DMS 273 treated with DMSO at 0.1 percent for 48 hours (cell line): ENCODE measurements at regions not wholly inside any gene's neighbourhood (a gene's known extent, or its start where the extent isn't known, plus 50 kb on each side); places are given as distances from the start of the nearest gene placed in this dataset.

Experiments
- DNase-seq: peaks from one replicate; lab custom pipeline; 2025; lab: John Stamatoyannopoulos, UW

DNA sequence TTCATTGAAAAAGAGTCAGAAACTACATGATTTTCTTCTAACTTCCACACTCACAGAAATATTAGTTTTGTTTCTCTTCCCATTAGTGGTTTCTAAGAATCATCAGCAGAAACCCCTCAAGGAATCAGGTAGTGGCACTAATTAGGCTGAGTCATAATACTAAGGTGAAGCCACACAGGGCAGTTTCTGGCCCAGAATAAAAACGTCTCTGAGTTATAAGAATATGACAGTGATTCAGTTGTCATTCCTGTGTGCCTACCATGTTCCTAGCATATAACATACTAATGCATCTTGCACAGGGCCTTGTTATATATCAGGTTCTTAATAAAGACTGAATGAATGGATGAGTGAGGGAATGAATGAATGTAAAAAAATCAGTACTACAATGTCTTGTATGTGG is 206.0 kb upstream of the PLEKHG7 start:
- no peak for DNase-seq

DNA sequence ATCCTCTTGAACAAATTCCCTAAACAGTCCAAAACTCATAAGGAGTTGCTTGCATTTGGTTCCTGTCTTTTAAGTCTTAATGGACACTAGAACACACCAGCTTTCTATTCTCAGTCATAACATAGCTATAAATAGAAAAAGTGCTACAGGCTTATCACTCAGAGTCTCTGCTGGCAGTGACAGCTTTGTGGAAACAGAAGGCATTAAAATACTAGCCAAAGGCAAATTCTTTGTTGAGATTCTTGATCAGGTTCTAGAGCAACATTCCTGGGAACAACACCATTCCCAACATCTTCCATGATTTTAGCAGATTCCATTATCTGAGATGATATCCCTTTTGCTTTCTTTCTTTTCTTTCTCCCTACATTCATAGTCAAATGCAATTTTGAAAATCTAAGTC is 207.7 kb upstream of the PLEKHG7 start:
- DNase-seq, result no peak

DNA sequence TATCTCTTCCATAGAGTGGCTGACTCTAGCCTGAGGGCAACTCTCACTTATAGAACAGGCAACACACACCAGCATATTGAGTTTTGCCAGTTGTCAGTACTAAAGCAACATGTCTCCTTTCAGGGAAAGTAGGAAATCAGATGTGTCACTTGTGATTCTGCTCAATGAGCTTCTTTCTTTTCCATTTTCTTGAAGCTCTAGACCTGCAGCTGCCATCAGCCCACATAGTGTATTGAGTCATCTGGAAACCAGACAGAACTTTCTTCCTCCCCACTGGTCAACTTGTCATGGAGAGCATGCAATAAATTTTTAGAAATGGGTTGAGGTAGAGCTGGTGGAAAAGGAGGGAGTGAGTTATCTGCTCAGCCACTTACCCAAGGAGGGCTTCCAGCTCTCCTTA is 209.0 kb upstream of the PLEKHG7 start:
- no peak for DNase-seq

DNA sequence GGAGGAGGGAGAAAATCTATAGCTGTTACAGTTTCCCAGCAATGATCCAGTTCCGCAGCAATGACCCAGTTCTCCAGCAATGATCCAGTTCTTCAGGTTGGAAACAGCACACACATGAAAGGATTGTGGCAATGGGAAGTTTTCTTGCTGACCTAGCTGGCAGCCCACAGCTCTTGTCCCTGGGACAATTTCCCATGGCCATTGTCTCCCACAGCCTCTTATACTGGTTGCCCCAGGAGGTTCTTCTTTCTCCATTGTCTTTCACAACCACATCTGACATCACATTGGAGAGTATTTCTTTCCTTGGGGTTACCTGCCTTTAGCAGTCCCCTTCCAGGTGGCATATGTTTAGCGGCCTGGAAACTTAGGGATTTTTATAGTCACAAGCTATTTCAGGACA is 209.8 kb upstream of the PLEKHG7 start:
- DNase-seq, result no peak

DNA sequence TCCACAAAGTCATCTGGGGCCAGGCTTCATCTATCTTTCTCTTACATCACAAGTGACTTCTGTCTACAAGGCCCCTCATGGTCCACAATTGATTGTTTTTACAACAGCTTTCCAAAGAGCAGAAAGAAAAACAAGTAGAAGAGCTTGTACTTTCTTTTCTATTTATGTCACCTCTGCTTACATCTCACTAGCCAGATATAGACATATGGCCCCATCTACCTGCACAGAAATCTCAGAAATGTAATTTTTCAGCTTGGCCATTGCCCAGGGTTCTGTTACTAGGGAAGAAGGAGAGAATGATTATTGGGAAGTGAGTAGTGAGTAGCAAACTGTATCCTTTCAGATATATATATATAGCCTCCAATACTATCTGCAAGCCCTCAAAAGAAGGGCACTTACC is 210.5 kb upstream of the PLEKHG7 start:
- DNase-seq, result no peak

DNA sequence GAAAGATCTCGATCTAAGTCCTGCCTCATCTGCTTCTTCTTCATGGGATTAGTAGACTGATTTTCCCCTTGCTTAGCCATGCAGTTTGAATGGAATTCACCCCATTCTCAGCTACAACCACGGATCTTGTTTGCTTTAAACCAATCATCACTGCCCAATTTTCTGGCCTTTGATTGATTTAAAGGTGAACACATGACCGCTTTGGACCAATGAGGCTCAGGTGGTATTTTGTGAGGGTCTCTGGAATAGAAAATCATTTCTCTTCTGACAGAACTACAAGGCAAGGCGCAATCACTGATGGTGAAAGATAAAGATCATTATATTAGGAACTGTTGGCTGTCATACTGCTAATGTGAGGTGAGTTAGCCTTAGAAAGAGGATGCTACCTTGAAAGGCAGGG is 213.0 kb upstream of the PLEKHG7 start:
- no peak for DNase-seq

DNA sequence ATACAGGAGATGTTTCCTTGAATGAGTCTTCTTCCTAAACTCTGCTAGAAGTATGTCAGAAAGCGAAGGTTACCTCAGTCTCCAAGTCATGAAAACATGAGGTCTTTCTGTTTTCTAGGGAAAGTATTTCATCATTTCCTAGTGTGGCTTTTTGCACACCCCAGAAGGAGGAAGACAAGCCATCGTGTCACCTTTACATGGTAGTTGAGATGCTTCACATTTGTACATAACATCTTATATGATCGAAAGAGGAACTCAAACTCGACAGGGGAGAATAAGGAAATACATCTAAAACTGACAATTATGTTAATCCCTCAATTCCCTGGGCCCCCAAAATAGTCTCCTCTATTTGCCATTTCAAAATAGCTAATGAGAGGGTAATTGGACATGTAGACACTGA is 214.1 kb upstream of the PLEKHG7 start:
- DNase-seq, result no peak

DNA sequence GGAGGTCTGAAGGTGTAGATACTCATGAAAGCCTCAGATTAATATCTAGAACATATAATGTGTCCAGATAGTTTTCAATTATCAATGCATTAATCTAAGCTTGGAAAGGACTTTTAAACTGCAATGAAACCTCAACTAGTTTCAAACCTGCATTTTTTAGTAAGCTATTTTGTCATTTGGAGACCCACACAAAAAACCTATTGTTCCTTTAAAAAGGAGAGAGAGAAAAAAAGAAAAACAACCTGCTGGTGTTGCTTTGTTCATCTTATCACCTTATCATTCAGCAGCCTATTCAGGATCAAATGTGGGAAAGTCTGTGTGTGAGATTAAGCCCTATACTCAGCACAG is 215.7 kb upstream of the PLEKHG7 start:
- DNase-seq, result no peak

DNA sequence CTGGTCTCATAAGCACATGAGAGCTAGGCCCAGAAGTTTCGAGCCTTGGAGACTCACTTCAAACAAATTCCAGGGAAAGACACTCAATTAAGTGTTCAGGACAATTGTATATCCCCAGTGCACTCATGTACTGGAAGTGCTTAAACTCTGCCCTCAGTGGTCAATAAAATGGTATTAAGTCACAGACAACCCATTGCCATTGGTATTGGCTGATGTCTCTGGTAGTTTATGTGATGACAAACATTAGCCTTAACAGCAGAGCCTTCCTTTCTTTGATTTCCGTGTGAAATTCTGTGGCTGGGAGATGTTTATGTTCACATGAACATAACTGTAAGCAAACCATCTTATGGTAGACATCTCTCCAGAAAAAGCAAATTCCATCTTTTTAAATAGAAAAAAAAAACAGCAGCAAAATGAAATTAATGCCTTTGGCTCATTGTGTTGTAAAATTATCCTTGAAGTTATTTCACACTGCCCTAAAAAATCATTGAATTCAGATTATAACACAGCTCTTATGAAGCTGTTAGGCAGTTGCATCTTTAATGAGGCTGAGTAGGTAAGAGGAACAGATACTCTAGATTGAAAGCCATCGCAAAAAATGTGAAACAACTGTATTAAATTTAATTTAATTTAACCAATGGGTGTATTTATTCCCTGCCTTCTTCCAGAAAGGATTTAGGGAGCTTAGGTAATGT is 216.2 kb upstream of the PLEKHG7 start:
- no peak for DNase-seq

DNA sequence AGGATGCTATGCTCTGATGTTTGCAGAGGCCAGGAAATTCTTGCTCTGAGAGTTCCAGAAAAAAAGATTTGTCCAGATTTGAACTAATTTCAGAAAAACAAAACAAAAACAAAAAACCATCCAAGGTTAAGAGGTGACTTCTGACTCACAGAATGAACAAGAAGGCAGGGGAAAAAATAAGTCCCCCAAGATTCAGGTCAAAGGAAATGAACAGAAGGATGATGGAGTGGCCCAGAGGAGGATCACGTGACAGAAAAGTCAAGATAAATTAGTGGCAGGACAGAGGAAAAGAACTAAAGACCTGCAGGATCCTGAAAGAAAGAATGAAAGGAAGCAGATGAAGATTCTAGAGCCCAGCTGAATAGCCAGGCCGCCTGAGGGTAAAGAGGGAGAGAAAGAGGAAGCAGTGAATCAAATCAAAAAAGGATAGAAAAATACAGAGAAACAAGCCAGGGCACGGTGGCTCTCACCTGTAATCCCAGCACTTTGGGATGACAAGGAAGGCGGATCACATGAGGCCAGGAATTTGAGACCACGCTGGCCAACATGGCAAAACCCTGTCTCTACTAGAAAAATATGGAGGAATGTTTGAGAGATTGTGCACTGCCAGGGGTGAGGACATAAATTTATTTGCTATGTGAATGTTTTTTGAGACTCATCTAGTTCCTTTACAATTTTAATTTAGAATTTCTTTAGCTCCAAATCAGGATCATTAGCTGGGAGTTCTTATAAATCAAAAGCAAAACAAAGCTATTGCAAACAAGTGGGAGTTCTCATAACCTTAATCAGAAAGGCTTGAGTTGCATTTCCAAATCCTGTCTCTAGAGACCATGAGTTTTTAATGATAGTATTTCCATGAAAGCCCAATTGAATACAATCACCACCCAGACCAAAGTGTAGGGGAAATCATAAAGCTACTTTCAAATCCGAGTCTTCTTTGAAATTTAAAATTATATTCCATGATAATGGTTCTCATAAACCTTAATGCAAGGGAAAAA is 217.1 kb upstream of the PLEKHG7 start:
- no peak for DNase-seq

DNA sequence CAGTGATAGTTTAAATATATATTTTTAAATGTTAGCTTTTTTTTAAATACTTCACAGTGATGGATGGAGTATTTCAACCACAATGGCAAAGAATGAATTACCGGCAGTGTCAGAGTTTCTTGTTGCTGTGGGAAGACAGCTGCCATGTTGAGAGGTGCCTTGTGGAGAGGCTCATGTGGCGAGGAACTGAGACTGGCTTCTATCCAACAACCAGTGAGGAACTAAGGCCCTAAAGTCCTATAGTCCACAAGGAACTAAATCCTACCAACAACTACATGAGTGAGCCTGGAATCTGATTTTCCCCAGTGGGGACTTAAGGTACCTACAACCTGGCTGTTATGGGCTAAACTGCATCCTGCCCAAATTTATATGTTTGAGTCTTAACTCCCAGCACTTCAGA is 220.2 kb upstream of the PLEKHG7 start:
- DNase-seq, result no peak

DNA sequence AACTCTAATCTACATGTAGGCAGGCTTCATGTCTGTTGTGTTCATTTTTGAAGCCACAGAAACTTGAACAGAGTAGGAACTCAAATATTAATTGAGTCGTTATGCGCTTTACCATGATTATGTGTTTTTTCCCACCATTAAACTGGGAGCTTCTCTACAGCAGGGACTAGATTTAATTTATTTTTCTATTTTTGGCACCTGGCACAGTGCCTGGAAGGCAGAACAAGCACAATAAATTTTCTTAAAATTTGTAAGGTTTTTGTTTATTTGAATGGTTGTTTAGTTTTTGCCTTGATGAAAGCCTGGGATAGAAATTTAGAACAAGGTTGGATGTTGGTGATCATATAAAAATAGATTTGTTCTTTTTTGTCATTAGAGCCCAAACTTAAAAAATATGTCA is 221.7 kb upstream of the PLEKHG7 start:
- no peak for DNase-seq

DNA sequence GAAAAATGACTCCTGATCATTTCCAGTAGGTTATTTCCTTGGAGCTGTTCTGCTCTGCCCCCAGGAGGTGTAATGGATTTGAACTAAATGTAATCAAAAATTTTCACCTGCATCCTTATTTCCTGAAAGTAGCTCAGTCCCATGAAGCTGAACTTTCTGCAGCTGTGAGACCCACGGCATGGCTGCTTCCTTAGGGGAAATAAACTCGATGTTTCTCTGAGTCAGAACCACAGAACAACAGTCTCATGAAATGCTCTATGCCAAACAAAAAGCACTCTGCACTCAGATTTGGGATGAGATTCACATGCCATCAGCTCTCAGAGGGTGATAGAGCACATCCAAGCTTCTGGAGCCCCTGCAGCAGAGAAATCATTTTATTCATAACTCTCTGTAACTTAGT is 224.1 kb upstream of the PLEKHG7 start:
- no peak for DNase-seq

DNA sequence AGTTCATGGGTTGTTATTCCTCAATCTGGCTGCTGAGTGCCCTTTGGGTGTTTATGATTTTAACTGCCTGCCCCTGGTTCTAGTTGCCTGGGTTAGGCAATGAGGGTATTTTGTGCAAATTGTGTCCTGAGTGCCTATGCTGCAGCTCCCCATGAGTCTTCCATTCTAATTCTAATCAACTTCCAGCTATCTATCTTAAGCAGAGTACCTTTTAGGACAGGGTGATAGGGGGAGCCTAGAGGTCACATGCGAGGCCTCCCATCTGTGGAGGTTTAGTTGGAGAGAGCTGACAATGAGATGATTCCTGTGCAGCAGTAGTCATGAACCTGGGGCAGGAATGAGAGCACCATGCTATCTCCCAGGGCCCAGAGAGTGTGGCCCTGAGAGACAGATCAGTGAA is 225.9 kb upstream of the PLEKHG7 start:
- DNase-seq, result no peak

DNA sequence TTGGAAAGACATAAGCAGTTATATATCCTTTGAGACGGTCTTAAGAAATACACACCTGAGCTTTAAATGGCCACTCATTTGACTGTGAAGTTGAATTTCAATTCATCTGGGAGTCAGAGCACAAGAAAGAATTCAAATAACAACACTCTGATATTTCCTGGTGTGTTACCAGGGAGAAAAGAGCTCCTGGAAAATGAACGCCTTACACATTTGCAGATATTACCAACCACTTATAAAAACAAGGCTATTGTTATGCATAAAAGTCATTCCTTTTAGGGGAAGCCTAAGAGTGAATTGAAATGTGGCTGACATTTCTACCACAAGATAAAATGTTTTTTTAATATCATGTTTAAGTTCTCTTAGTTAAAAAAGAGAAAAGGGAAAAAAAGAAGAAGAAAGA is 229.2 kb upstream of the PLEKHG7 start:
- no peak for DNase-seq

DNA sequence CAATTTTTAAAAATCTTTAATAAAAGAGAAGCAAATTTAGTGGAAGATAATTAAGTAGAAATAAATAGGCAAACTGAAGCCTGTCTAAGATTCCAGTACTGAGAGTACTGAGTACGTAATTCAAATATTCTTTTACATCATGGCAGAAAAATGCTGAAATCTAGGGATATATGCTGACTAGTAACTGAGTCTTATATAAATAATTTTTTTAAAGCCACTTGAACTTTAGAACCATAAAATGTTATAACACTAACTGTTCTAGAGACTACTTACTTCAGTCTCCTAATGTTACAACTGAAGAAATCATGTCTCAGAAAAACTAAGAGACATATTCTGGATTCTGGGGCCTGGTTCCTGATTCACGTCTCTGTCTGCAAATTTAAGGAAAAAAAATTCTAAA is 230.6 kb upstream of the PLEKHG7 start:
- no peak for DNase-seq

DNA sequence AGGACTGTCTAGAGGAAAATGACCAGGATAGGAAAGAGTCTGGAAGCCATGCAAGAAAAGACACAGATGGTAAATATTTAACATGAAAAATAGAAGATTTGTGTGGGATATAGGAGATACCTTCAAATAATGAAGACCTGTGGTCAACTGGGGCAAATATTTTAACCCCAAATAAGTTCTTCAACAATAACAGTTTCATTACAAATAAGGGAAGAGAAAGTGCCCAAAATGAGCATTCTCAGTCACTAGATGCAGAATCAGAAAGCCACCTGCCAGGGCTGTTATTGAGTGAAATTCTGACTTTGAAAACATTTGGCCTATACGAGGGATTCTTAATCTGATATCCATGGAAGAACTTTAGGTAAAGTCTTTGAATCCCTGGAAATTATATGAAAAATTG is 231.2 kb upstream of the PLEKHG7 start:
- DNase-seq, result no peak

DNA sequence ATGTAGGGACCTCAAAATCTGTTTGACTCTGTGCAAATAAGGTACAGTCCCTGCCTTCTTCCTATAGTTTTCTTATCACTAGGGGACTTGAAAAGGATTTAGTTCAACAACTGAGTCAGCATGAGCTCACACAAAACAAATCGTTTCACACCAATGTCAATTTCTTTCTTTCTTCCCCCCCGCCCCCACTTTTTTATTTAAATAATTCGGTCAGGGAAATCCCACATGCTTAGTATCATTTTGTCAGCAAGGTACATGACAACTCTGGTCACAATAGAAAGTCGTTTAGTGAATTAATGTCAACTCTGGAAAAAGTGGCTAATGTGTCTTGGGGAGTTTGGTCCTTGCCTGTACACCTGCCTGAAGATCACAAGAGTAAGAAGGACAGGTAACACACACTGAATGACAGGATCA is 232.2 kb upstream of the PLEKHG7 start:
- no peak for DNase-seq

DNA sequence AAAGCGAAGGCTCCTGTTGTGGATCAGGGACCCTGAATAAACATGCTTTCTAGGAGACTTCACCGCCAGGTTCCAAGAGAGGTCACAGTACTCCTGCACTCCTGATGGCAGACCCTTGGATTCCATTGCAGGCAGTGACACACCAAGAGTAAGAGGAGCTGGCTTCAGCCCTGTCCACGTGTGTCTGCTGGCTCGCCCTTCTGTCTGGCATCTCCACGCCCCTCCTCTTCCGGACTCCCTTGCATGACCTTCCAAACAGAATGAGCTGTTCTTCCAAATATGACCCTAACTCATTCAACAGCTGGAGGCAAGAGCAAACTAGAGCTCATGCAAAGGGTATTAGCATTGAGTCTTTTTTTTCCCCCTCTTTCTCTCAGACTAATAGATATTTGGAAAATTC is 233.0 kb upstream of the PLEKHG7 start:
- no peak for DNase-seq

DNA sequence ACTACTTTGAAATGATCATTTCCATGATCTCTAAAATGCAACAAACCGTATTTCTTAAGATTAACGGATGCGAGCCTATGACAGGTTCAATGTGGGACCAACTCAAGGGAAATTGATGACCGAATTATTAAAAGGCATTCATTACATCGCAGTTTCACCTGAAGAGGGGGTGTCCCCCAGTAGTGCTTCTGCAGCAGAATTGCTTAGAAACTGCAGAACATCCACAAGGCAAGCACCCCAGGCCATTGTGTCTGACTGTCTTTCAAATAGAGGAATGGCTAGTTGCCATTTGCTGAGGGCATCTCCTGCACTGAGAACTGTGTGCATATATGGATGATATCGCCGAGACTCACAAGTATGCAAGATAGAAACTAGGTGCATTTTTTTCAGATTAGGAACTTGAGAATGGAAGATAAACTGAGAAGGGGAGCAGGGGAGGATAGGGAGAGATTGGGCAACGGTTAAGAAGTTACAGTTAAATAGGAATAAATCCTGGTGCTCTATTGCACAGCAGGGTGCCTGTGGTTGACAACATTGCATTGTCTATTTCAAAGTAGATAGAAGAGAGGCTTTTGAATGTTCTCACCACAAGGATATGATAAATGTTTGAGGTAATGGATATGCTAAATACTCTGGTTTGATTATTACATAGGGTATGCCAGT is 234.3 kb upstream of the PLEKHG7 start:
- DNase-seq, result no peak

DNA sequence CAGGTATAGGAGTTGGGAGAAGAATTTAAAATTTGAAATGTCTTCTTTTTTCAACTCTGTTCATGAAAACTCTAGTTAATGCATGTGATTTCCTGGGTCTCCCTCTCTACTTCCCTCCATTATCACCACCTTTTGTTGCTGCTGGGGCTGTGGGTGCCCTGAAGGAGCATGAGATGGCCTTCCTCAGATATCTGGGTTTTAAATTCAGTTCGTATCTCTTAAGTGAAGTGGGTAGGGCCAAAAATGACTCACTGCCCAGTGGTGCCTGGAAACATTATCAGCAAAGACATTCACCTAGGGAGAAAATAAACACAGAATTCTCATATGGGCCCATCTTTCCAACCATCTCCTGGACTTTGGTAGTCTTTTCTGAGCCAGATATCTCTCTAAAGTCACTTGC is 234.9 kb upstream of the PLEKHG7 start:
- DNase-seq, result no peak

DNA sequence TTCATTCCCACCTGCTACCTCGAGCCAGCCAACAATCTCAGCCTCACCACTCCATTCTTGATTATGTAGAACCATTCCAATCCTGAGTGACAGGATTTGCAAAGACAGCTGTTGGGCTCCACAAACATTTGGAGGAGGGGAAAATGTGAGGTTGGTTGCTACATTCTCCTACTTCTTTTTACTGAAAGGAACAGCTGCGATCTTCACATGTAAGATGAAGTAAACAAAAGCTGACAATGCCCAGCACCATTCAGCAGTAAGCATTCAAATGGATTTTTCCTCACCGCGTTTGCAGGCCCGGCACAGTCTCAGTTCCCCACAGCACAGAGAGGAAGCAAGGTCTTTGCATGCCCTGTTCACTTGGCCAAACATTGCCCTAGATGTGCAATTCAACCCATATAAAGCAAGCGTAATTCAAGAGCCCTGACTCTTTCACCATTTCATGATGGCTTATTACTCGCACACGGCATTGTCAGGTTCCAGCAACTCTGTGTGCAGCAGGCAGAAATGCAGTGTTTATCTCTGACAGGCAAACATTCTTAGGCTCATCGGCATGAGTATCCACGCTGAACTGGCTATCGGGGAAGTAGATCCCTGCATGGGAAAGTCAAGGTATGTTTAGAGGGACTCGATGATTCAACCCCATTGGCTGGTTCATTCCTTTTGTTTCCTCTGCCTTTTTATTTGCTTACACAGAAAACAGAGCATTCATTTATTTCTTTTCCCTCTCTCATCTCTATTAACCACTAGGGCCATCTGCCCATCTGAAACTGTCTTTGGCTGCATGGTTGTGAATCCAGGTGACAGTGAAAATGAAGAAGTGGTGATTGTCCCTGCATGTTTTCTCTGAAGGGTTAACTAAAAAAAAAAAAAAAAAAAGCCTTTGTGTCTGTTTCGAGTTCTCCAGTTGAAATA is 236.1 kb upstream of the PLEKHG7 start:
- DNase-seq, result no peak
